ENCODE measurements at regions not wholly inside any gene's neighbourhood (a gene's known extent, or its start where the extent isn't known, plus 50 kb on each side); places are given as distances from the start of the nearest gene placed in this dataset.

DNA sequence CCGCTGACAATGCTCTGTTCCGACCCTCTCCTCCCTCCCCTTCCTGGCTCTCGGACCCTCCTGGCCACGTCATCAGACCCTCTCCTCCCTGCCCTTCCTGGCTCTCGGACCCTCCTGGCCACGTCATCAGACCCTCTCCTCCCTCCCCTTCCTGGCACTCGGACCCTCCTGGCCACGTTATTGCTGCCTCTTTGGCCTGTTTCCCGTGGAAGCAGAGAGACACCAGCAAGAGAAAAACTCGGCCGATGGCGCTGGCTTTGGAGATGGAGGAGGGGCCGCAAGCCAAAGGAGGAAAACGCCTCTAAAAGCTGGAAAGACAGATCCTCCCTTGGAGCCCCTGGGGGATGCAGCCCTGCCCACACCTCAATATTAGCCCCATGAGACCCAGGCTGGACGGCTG, 463.3 kb downstream of the BRD1 start:
- TF ChIP-seq, protein P1, sequence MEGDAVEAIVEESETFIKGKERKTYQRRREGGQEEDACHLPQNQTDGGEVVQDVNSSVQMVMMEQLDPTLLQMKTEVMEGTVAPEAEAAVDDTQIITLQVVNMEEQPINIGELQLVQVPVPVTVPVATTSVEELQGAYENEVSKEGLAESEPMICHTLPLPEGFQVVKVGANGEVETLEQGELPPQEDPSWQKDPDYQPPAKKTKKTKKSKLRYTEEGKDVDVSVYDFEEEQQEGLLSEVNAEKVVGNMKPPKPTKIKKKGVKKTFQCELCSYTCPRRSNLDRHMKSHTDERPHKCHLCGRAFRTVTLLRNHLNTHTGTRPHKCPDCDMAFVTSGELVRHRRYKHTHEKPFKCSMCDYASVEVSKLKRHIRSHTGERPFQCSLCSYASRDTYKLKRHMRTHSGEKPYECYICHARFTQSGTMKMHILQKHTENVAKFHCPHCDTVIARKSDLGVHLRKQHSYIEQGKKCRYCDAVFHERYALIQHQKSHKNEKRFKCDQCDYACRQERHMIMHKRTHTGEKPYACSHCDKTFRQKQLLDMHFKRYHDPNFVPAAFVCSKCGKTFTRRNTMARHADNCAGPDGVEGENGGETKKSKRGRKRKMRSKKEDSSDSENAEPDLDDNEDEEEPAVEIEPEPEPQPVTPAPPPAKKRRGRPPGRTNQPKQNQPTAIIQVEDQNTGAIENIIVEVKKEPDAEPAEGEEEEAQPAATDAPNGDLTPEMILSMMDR (IDR thresholded peaks at IDR 0.05; ENCODE audit: insufficient read depth, missing control alignments): no peak
- no peak for FAIRE-seq
- DNase-seq (ENCODE audit: insufficient read length, low spot score): no peak

DNA sequence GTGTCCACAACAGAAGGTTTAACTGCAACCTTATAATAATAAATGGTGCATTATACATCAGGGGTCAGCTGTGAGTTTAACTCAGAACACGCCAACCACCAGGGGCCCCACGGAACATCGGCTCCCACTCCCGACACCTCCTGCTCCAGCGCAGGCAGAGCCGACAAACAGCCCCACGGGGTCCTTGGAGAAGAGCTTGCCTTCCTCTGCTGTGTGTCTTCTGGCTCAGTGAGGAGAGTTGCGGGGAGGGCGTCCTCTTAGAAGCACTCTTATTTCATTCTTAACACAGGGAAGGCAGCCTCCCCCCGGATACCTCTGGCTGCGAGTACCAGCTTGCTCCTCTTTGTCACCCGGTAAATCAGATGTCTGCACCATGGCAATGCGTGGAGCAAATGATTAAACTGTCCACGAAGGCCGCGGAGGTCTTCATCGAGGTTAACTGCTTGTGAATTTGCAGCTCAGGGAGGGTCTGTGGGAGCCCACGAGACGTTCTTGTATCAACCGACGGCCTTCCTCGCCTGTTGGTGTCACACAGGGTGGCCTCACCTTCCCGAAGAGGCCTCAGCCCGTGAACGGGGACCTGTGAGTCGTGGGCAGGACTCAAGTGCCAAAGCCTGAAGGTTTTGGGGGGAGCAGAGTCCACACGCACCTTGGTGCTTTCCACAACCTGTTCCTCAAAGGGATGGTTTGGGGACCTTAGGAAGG, 464.0 kb downstream of the BRD1 start:
- no peak for DNase-seq (ENCODE audit: insufficient read length, low spot score)
- TF ChIP-seq, protein P1 (IDR thresholded peaks at IDR 0.05; ENCODE audit: insufficient read depth, missing control alignments): no peak
- FAIRE-seq: no peak

DNA sequence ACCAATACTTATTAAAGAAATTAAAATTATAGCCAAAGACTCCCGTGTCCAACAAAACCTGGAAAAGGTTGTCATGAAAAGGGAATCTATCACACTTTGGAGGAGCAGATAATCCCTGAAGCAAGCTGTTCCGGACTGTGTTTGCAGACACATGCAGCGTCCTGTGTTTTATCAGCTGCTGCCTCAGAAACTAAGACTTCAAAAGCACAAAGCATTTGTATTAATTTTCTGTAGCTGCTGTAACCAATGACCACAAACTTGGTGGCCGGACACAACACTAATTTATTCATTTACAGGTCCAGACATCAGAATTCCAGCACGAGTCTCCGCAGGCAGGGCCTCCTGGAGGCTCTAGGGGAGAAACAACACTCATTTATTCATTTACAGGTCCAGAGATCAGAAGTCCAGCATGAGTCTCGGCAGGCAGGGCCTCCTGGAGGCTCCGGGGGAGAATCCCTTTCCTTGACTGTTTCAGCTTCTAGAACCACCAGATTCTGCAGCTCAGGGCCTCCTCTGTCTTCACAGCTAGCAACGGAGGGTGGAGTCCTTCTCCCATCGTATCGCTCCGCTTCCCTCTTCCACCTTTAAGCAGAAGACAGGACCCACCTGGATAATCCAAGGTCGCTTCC, 465.3 kb downstream of the BRD1 start:
- TF ChIP-seq, protein P1 (IDR thresholded peaks at IDR 0.05; ENCODE audit: insufficient read depth, missing control alignments): no peak
- DNase-seq (ENCODE audit: insufficient read length, low spot score) (no peak), FAIRE-seq (no peak)

DNA sequence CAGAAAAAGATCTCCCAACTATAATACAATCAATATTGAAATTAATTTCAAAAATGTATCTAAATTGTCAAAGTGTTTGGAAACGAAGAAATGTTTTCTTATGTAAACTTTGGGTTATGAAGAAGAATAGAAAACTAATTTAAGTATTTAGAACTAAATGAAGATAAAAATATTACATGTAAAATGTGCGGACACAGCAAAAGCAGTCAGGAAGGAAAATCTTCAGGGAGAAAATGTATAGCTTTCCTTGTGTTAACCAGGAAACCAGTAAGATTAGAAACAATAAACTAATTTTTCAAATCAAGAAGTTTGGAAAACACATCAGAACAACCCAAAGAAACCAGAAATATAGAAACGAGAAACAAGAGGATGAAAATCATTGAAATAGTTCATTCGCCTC, 466.5 kb downstream of the BRD1 start:
- TF ChIP-seq, protein P1 (IDR thresholded peaks at IDR 0.05; ENCODE audit: insufficient read depth, missing control alignments): no peak
- FAIRE-seq (no peak), DNase-seq (ENCODE audit: insufficient read length, low spot score) (no peak)

DNA sequence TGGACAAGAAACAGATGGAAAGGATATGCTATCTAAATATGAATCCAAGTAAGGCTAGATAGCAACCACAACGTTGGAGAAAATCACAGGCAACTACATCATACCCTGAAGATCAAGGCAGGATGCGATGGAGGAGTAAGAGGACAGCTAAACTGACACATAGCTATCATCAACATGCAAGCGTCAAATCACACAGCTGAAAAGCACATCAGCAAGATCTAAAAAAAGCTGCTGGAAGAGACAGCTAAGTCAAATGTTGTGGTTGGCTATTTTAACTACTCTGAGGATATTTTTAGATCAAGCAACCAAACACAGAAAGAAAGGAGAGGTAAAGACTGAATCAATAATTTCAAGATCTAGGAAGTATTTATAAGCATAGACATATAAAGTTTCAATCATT, 466.9 kb downstream of the BRD1 start:
- DNase-seq (ENCODE audit: insufficient read length, low spot score): no peak
- TF ChIP-seq, protein P1 (IDR thresholded peaks at IDR 0.05; ENCODE audit: insufficient read depth, missing control alignments): no peak
- FAIRE-seq: no peak

DNA sequence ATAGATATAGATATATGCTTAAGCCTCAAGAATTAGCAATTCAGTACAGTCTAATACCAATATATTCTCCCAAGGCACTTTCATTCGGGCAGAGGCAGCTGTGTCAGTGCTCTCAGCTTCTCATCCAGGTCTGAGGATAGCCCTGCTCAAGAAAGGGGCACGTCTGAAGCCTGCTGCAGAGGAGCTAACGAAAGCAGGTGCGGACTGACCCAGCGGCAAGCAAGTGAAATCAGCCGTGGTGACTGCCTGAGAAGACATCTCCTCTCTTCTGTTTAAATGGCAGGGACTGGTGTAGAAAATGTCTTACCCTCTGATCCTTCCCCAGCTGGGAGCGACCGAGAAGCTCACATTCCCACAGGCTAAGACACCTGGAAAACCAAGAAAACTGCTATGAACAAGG, 468.6 kb downstream of the BRD1 start:
- FAIRE-seq: no peak

More for the DNA sequence above, 468.6 kb downstream of the BRD1 start:
- TF ChIP-seq, protein P1 (IDR thresholded peaks at IDR 0.05; ENCODE audit: insufficient read depth, missing control alignments): no peak
- DNase-seq (ENCODE audit: insufficient read length, low spot score): no peak

Data from D721Med (cell line).